ENCODE measurements at regions not wholly inside any gene's neighbourhood (a gene's known extent, or its start where the extent isn't known, plus 50 kb on each side); places are given as distances from the start of the nearest gene placed in this dataset.

DNA sequence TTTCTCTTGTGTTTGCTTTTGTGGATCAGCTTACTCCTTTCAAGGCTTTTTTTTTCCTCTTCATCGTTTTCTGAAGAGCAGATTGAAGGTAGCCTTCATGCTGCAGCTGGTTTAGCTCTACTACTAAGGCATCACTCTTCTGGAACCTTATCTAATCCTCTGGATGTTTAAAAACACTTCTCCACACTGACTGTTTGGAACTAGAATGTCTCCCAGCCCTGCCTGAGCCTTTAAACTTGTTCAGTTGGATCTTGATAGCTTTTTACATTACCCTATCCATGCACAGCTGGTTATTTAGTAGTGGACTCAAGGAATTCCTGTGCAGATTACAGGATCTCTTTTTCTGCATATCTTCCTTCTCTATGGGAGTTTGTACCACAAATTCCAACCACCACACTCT lies 108.9 kb upstream of the ASCC3 start:
- H3K27ac Mint-ChIP-seq, result no peak overlapping the region
- H3K36me3 Mint-ChIP-seq, result no peaks in the 10 kb centered on the region
- H3K9me3 Mint-ChIP-seq, result peaks cover 4 to 21% (median 9%) of the 10 kb centered on the region in 6 donors
- no peak overlapping the region for H3K4me3 Mint-ChIP-seq
- no peak for DNase-seq
- no peaks in the 10 kb centered on the region for H3K4me1 Mint-ChIP-seq
- H3K27me3 Mint-ChIP-seq (ENCODE audit: low read depth in 3 of 3), result no peaks in the 10 kb centered on the region

DNA sequence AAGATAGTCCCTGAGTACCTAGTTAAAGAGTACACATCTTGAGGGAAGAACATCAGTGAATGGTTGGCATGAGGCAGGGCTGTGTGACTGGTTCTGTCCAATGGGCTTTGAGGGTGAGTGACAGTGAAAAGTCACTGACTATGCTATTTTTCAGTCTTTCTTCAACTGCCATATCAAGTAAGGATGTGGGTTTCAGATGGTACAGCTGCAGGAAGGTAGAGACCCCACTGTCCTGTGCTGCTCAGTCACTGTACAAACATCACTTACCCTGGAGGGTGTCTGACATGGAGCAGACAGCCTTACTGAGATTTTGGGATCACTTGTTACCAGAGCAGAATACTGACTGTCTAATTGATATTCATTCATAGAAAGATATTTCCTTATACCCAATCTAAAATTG lies 115.3 kb upstream of the ASCC3 start:
- peaks cover 0 to 3% (median 0%) of the 10 kb centered on the region in 3 donors for H3K27me3 Mint-ChIP-seq (ENCODE audit: low read depth in 3 of 3)
- H3K36me3 Mint-ChIP-seq, result no peaks in the 10 kb centered on the region
- H3K4me3 Mint-ChIP-seq, result no peak overlapping the region
- no peak overlapping the region for H3K27ac Mint-ChIP-seq
- peaks cover 5 to 30% (median 14%) of the 10 kb centered on the region in 6 donors for H3K9me3 Mint-ChIP-seq
- no peak for DNase-seq
- no peaks in the 10 kb centered on the region for H3K4me1 Mint-ChIP-seq

DNA sequence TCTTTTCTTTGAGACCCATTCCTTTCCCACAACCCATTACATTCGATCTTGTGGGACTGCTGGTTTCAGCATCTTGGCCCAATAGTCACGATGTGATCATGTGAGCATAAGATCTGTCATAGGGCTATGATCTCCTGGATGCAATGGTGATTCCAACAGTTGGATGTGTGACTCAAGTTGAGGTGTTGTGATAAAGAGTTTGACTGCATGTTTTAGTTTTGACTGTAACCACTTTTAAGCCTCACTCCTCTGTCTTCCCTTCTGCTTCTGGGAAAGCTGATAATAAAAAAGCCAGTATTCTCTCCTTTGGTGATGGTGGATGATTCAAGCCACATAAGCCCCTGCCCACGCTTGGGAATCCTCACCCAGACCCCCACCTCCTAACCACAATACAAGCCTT lies 117.0 kb upstream of the ASCC3 start:
- H3K27ac Mint-ChIP-seq, result no peak overlapping the region
- no peak overlapping the region for H3K4me3 Mint-ChIP-seq
- no peaks in the 10 kb centered on the region for H3K36me3 Mint-ChIP-seq
- peaks cover 4 to 25% (median 14%) of the 10 kb centered on the region in 6 donors for H3K9me3 Mint-ChIP-seq
- no peaks in the 10 kb centered on the region for H3K4me1 Mint-ChIP-seq
- DNase-seq, result no peak
- peaks cover 0 to 3% (median 0%) of the 10 kb centered on the region in 3 donors for H3K27me3 Mint-ChIP-seq (ENCODE audit: low read depth in 3 of 3)

DNA sequence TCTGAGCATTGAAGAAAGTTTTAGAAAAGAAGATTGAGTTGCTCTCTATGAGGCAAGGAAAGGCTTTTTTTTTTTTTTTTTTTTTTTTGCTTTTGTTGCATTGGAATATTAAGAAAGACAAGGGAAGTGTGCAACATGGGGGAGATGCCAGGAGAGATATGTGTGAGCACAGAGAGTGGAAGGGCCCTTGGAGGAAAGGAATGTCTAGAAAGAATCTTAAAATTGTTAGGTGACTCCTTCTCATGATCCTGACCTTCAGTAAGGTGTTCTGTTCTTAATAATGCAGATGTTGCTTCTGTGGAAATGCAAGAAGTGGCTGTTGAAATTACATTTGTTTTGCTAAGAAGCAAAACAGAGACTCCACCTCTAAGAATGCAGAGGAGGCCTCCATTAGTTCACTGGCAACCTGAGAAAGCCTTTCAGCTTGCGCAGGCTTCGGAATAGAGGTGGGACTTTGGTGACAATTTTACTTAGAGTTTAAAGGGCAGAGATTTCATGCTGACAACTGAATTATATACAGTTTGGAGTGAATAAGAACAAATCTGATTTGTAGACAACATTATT lies 118.0 kb upstream of the ASCC3 start:
- no peaks in the 10 kb centered on the region for H3K4me1 Mint-ChIP-seq
- no peaks in the 10 kb centered on the region for H3K36me3 Mint-ChIP-seq
- no peak for DNase-seq
- H3K27ac Mint-ChIP-seq, result no peak overlapping the region
- H3K9me3 Mint-ChIP-seq, result peaks cover 4 to 19% (median 13%) of the 10 kb centered on the region in 6 donors
- H3K27me3 Mint-ChIP-seq (ENCODE audit: low read depth in 3 of 3), result peaks cover 0 to 6% (median 0%) of the 10 kb centered on the region in 3 donors
- no peak overlapping the region for H3K4me3 Mint-ChIP-seq

DNA sequence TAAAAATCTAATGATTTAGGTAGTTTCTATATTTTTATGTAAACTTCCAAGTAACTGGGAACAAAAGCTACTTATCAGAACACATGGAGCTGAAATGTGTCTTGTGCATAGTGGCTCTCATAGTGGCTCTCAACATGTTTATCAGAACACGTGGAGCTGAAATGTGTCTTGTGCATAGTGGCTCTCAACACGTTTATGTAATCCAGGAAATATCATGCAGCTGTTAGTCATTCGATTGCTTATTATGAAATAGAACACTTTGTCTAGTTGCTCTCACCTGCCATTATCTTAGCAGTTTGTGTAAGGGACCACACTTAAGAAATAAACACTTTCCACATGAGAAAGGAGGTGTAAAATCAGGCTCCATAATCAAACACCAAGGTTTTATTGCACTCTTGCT lies 119.2 kb upstream of the ASCC3 start:
- H3K27ac Mint-ChIP-seq, result no peak overlapping the region
- DNase-seq, result no peak
- H3K4me1 Mint-ChIP-seq, result no peaks in the 10 kb centered on the region
- H3K27me3 Mint-ChIP-seq (ENCODE audit: low read depth in 3 of 3), result peaks cover 0 to 6% (median 0%) of the 10 kb centered on the region in 3 donors
- no peak overlapping the region for H3K4me3 Mint-ChIP-seq
- H3K9me3 Mint-ChIP-seq, result peaks cover 12 to 19% (median 16%) of the 10 kb centered on the region in 6 donors
- no peaks in the 10 kb centered on the region for H3K36me3 Mint-ChIP-seq

DNA sequence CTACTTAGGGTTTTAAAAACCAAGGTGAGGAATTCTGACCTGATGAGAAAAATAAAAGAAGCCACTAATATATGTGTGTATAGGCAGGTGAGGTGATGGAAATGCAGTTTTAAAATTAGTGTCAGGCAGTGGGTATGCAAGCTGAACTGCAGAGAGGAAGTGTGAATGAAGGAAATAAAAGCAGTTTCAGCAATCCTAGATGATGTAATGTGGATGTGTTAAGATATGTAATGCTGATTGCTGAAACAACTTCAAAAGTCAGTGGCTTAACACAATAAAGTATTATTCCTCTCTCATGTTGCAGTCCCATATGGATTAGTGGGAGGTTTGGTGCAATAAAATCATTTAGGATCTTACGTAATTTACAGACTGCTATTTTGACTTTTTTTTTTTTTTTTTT lies 119.9 kb upstream of the ASCC3 start:
- no peak overlapping the region for H3K4me3 Mint-ChIP-seq

DNA sequence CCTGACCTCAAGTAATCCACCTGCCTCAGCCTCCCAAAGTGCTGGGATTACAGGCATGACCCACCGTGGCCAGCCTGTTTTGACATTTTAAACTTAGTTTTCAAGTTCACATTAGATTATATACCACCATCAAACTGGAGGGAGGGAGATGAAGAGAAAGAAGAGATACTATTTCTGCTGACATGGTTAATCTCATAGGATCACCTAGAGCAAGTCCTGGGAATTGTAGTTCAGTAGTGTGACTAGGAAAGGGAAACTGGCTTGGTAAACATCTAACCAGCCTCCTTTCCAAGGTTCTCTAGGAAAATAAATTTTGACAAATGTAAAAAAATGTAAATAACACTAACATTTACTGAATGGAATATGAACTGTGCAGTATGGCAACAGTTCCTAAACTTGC lies 120.5 kb upstream of the ASCC3 start:
- Mint-ChIP-seq H3K27me3 (ENCODE audit: low read depth in 3 of 3) (peaks cover 0 to 6% (median 0%) of the 10 kb centered on the region in 3 donors), H3K9me3 (peaks cover 11 to 23% (median 16%) of the 10 kb centered on the region in 6 donors), H3K4me1 (no peaks in the 10 kb centered on the region), H3K27ac (no peak overlapping the region), H3K4me3 (no peak overlapping the region), H3K36me3 (no peaks in the 10 kb centered on the region)
- no peak for DNase-seq

More for the DNA sequence above, 119.9 kb upstream of the ASCC3 start:
- Mint-ChIP-seq H3K4me1 (no peaks in the 10 kb centered on the region), H3K27me3 (ENCODE audit: low read depth in 3 of 3) (peaks cover 0 to 6% (median 0%) of the 10 kb centered on the region in 3 donors), H3K27ac (no peak overlapping the region), H3K36me3 (no peaks in the 10 kb centered on the region), H3K9me3 (peaks cover 12 to 20% (median 16%) of the 10 kb centered on the region in 6 donors)
- DNase-seq, result no peak

DNA sequence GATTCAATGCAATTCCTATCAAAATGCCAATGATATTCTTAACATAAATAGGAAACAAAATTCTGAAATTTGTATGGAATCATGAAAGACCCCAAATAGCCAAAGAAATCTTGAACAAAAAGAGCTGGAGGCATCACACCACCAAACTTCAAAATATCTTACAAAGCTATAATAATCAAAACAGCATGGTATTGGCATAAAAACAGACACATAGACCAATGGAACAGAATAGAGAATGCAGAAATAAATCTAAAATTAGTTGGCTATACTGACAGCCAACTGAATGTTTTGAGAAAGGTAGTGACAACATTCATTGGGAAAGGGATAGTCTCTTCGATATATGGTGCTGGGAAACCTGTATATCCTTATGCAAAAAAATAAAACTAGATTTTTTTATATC lies 121.9 kb upstream of the ASCC3 start:
- Mint-ChIP-seq H3K4me1 (no peaks in the 10 kb centered on the region), H3K27ac (no peak overlapping the region), H3K9me3 (peaks cover 11 to 23% (median 18%) of the 10 kb centered on the region in 6 donors), H3K27me3 (ENCODE audit: low read depth in 3 of 3) (peaks cover 0 to 6% (median 0%) of the 10 kb centered on the region in 3 donors), H3K4me3 (no peak overlapping the region), H3K36me3 (no peaks in the 10 kb centered on the region)
- no peak for DNase-seq

DNA sequence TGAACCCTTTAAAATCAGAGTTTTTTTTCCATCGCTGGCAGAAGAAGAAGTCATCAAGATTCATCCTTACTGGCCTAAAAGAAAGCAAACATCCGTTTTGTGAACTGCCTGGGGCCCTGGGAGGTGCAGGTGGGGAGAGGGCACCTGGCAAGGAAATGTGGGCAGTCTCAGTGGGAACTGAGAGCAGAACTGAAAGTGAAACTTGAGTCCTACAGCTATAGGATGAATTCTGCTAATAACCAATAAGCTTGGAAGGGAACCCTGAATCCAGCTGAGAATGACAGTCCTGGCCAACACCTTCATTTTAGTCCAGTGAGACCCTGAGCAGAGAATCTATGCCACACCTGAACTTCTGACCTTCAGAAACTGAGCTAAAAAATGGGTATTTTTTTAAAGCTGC lies 130.1 kb upstream of the ASCC3 start:
- Mint-ChIP-seq H3K4me1 (peaks cover 0 to 2% of the 10 kb centered on the region in 2 donors), H3K4me3 (peak overlapping the region in 1 of 5 donors; percentile 6), H3K9me3 (peaks cover 0 to 19% (median 6%) of the 10 kb centered on the region in 6 donors), H3K36me3 (peaks cover 0 to 4% (median 0%) of the 10 kb centered on the region in 3 donors), H3K27ac (no peak overlapping the region), H3K27me3 (ENCODE audit: low read depth in 3 of 3) (peaks cover 0 to 3% (median 0%) of the 10 kb centered on the region in 3 donors)
- no peak for DNase-seq

DNA sequence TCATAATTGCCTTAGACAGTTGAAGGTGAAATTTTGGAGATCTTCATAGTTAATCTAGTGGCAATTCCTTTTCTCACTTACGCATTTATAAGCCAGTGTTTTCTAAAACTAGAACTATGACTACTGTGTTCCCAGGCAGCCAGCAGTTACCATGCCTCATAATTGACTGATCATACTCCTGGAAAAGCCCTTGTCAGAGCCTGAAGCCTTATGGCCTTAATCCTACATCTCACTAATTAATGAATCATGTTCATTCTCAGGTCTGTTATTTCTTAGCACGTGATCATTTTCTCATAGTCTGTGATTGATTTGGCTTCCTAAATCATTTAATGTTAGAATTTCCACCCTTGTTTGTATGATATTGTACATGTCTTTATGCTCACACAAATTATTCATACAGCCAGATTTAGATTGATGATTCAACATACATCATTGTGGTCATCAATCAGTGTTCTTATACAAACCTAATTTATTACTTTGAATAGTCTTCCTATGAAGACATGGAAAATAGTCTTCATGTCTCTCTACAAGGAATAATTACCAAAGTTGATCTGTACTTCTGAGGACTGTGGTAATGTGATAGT lies 132.6 kb upstream of the ASCC3 start:
- Mint-ChIP-seq H3K4me3 (no peak overlapping the region), H3K36me3 (peaks cover 0 to 4% (median 0%) of the 10 kb centered on the region in 3 donors), H3K9me3 (peaks cover 0 to 23% (median 9%) of the 10 kb centered on the region in 6 donors), H3K27me3 (ENCODE audit: low read depth in 3 of 3) (peaks cover 0 to 5% (median 0%) of the 10 kb centered on the region in 3 donors), H3K4me1 (peaks cover 0 to 2% of the 10 kb centered on the region in 2 donors), H3K27ac (no peak overlapping the region)
- no peak for DNase-seq

DNA sequence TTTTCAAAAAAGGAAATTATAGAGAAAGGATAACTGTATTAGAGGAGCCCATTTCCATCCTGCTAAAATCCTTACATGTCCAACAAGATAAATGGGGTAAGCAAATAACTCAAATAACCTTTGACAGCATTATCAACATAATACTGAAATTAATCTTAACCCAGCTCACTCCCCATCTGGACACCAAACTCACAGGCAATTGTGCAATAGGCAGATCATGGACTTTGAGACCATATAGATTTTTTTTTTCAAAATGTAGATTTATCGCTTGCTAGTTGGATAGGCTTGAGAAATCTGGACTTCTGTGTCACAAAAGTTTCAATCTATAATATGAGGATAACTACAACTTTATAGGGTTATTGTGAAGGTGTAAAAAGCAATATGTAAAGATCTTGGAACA lies 134.4 kb upstream of the ASCC3 start:
- no peak for DNase-seq
- Mint-ChIP-seq H3K4me3 (no peak overlapping the region), H3K9me3 (peaks cover 0 to 27% (median 9%) of the 10 kb centered on the region in 6 donors), H3K27ac (no peak overlapping the region), H3K4me1 (peaks cover 0 to 2% of the 10 kb centered on the region in 2 donors), H3K27me3 (ENCODE audit: low read depth in 3 of 3) (peaks cover 0 to 5% (median 0%) of the 10 kb centered on the region in 3 donors), H3K36me3 (peaks cover 0 to 4% (median 0%) of the 10 kb centered on the region in 3 donors)

DNA sequence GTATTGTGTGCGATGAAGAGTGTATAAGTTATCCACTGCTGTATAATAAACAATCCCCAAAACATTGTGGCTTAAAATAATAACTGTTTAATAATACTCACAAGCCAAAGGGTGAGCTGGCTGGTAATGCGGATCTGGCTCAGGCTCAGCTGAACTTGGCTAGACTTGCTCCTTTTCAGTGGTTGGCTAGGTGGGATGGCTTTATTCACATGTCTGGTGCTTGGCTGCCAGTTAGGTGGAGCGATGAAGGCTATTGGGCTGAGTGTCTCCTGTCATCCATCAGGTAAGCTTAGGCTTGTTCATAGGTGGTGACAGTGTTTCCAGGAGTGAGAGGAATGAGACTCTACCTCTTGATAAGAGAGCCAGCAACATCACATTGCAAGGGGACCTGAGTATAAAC lies 135.0 kb upstream of the ASCC3 start:
- Mint-ChIP-seq H3K27me3 (ENCODE audit: low read depth in 3 of 3) (peaks cover 0 to 5% (median 0%) of the 10 kb centered on the region in 3 donors), H3K36me3 (peaks cover 0 to 4% (median 0%) of the 10 kb centered on the region in 3 donors), H3K9me3 (peaks cover 0 to 27% (median 9%) of the 10 kb centered on the region in 6 donors), H3K4me1 (no peaks in the 10 kb centered on the region), H3K4me3 (no peak overlapping the region), H3K27ac (no peak overlapping the region)
- DNase-seq, result no peak

DNA sequence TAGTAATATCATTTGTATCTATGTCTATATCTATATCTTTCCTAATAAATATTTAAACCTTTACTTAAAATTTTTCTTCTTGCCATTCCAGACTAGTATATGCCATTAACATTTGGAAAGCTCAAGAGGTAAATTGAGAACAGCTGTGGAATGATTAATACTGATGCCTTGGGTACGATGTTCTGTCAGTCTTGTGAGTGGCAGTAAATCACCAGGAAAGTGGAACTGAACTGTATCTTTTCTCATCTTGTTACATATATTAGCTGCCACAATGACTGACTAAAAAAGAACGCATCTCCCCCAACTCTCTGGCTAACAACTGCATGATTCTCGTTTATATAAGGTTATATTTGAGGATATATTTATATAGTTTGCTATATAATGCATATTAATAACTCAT lies 137.0 kb upstream of the ASCC3 start:
- Mint-ChIP-seq H3K4me3 (no peak overlapping the region), H3K36me3 (peaks cover 0 to 6% (median 2%) of the 10 kb centered on the region in 3 donors), H3K9me3 (peaks cover 0 to 36% (median 10%) of the 10 kb centered on the region in 6 donors), H3K27ac (no peak overlapping the region), H3K27me3 (ENCODE audit: low read depth in 3 of 3) (peaks cover 0 to 6% (median 0%) of the 10 kb centered on the region in 3 donors), H3K4me1 (no peaks in the 10 kb centered on the region)
- DNase-seq, result no peak

DNA sequence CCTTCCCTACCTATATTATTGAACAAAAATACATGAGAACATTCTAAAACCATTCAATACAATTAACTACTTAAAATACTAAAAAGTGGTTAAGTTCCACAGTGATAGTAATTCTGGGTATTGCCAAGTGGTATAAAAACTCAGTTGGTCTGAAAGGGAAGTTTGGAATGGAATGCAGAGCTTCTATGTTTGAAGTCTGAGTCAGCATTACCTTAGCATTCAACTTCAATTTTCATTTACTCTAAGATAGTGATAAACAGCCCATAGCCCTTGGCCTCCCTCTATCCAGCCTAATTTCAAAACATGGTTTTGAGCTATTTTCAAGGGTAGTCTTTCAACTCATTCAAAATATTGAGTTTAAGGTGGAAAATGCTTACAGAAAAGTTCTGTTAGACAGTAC lies 140.4 kb upstream of the ASCC3 start:
- H3K4me1 Mint-ChIP-seq, result no peaks in the 10 kb centered on the region
- peaks cover 10 to 46% (median 19%) of the 10 kb centered on the region in 6 donors for H3K9me3 Mint-ChIP-seq
- peaks cover 0 to 6% (median 3%) of the 10 kb centered on the region in 3 donors for H3K36me3 Mint-ChIP-seq
- H3K4me3 Mint-ChIP-seq, result no peak overlapping the region
- no peak for DNase-seq
- H3K27ac Mint-ChIP-seq, result no peak overlapping the region
- H3K27me3 Mint-ChIP-seq (ENCODE audit: low read depth in 3 of 3), result peaks cover 0 to 5% (median 0%) of the 10 kb centered on the region in 3 donors

All from immature natural killer cell (primary cell).